ENCODE measurements at regions not wholly inside any gene's neighbourhood (a gene's known extent, or its start where the extent isn't known, plus 50 kb on each side); places are given as distances from the start of the nearest gene placed in this dataset.

DNA sequence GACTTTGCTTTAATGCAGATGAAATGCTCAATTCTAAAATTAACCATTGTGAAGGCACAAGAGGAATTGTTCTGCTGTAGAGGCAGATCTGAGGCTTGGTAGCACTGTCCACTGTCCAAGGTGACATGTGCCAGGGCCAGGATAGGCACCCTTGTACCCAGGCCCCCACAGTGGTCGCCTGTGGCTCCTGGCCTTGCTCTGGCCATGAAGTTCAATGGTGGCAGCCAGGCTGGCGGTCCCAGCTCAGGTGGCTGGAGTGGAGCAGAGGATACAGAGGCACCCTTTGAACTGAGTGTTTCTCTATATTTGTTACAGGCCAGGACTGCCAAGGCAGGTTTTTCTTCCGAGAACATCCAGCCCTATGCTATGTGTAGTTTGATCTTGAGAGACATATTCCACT lies 102.6 kb downstream of the PTGS2 start:
- Histone ChIP-seq H4K20me1 (ENCODE audit: control insufficient read depth, insufficient read depth) (no peaks in the 10 kb centered on the region), H3K4me3 (no peak overlapping the region), H3K4me1 (ENCODE audit: control insufficient read depth, insufficient read depth, low read length) (no peaks in the 10 kb centered on the region), H3K27me3 (replicated peaks in 1 of 2; ENCODE audit: control insufficient read depth in 2 of 2, insufficient read depth in 2 of 2, low read length in 1 of 2) (no peaks in the 10 kb centered on the region), H3K4me2 (ENCODE audit: control insufficient read depth, insufficient read depth) (no peak overlapping the region), H3K9me3 (replicated peaks; ENCODE audit: control insufficient read depth, insufficient read depth, low read length) (no peaks in the 10 kb centered on the region), H3K9ac (ENCODE audit: control insufficient read depth, insufficient read depth, low read length) (no peak overlapping the region), H3K79me2 (ENCODE audit: control insufficient read depth, insufficient read depth, low read length) (no peaks in the 10 kb centered on the region), H2AFZ (ENCODE audit: control insufficient read depth, low read depth, low read length) (no peak overlapping the region), H3K36me3 (ENCODE audit: control insufficient read depth in 2 of 2, insufficient read depth in 2 of 2, low read length in 1 of 2) (no peaks in the 10 kb centered on the region), H3K27ac (ENCODE audit: control insufficient read depth, insufficient read depth) (no peak overlapping the region)
- FAIRE-seq: no peak
- 29% methylated on average over 3 of the region's 3 CpGs for WGBS (ENCODE audit: insufficient coverage, insufficient replicate concordance, low lambda C conversion rate, missing lambda C conversion rate)
- in situ Hi-C loops (cut with MboI) (no loop called here), intact Hi-C loops (cut with micrococcal nuclease; ENCODE audit: unreplicated experiment) (no loop called here)
- BruUV-seq (replicated peaks): no TSS peak
- SMC1A ChIA-PET (ENCODE audit: uncharacterized antibody, unreplicated experiment): interaction anchor here (1.2 kb wide), 1 partner anchor 10 kb away, joined by 5 read pairs; no protein-coding TSS in a partner anchor
- no peak for DNase-seq (ENCODE audit: low read depth, low spot score)
- no peak for ATAC-seq
- POLR2A ChIA-PET: no interaction called here
- RAD21 ChIA-PET (ENCODE audit: unreplicated experiment): no interaction called here
- CTCF ChIA-PET: no interaction called here
- TF ChIP-seq ASH2L (IDR thresholded peaks at IDR 0.05; ENCODE audit: borderline replicate concordance, low read depth) (no peak), EZH2 (IDR thresholded peaks at IDR 0.05; ENCODE audit: borderline replicate concordance, control insufficient read depth, low read depth, low read length) (no peak), ETV6 (conservative IDR thresholded peaks at IDR 0.05 in 1 of 2, IDR thresholded peaks at IDR 0.05 in 1 of 2; ENCODE audit: borderline replicate concordance in 1 of 2, low read depth in 1 of 2) (no peak), BRCA1 (IDR thresholded peaks at IDR 0.05; ENCODE audit: low read depth, low read length) (no peak), BHLHE40 (IDR thresholded peaks at IDR 0.05; ENCODE audit: borderline replicate concordance in 1 of 2, low read depth in 2 of 2, low read length in 1 of 2) (no peak), RCOR1 (conservative IDR thresholded peaks at IDR 0.05; ENCODE audit: low read depth, low read length) (no peak), TCF12 (IDR thresholded peaks at IDR 0.05; ENCODE audit: low read depth, low read length) (no peak), SP1 (IDR thresholded peaks at IDR 0.05; ENCODE audit: low read depth, low read length) (no peak), PML (IDR thresholded peaks at IDR 0.05; ENCODE audit: low read length) (no peak), MYC (IDR thresholded peaks at IDR 0.05; ENCODE audit: insufficient read depth, insufficient read length, insufficient replicate concordance, low read length, severe bottlenecking) (no peak)
- TF ChIP-seq, protein P1, sequence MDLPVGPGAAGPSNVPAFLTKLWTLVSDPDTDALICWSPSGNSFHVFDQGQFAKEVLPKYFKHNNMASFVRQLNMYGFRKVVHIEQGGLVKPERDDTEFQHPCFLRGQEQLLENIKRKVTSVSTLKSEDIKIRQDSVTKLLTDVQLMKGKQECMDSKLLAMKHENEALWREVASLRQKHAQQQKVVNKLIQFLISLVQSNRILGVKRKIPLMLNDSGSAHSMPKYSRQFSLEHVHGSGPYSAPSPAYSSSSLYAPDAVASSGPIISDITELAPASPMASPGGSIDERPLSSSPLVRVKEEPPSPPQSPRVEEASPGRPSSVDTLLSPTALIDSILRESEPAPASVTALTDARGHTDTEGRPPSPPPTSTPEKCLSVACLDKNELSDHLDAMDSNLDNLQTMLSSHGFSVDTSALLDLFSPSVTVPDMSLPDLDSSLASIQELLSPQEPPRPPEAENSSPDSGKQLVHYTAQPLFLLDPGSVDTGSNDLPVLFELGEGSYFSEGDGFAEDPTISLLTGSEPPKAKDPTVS (IDR thresholded peaks at IDR 0.05; ENCODE audit: low read depth, low read length): no peak
- TF ChIP-seq, protein P2, sequence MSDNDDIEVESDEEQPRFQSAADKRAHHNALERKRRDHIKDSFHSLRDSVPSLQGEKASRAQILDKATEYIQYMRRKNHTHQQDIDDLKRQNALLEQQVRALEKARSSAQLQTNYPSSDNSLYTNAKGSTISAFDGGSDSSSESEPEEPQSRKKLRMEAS (IDR thresholded peaks at IDR 0.05; ENCODE audit: low read depth, low read length): no peak
- TF ChIP-seq, protein P3, sequence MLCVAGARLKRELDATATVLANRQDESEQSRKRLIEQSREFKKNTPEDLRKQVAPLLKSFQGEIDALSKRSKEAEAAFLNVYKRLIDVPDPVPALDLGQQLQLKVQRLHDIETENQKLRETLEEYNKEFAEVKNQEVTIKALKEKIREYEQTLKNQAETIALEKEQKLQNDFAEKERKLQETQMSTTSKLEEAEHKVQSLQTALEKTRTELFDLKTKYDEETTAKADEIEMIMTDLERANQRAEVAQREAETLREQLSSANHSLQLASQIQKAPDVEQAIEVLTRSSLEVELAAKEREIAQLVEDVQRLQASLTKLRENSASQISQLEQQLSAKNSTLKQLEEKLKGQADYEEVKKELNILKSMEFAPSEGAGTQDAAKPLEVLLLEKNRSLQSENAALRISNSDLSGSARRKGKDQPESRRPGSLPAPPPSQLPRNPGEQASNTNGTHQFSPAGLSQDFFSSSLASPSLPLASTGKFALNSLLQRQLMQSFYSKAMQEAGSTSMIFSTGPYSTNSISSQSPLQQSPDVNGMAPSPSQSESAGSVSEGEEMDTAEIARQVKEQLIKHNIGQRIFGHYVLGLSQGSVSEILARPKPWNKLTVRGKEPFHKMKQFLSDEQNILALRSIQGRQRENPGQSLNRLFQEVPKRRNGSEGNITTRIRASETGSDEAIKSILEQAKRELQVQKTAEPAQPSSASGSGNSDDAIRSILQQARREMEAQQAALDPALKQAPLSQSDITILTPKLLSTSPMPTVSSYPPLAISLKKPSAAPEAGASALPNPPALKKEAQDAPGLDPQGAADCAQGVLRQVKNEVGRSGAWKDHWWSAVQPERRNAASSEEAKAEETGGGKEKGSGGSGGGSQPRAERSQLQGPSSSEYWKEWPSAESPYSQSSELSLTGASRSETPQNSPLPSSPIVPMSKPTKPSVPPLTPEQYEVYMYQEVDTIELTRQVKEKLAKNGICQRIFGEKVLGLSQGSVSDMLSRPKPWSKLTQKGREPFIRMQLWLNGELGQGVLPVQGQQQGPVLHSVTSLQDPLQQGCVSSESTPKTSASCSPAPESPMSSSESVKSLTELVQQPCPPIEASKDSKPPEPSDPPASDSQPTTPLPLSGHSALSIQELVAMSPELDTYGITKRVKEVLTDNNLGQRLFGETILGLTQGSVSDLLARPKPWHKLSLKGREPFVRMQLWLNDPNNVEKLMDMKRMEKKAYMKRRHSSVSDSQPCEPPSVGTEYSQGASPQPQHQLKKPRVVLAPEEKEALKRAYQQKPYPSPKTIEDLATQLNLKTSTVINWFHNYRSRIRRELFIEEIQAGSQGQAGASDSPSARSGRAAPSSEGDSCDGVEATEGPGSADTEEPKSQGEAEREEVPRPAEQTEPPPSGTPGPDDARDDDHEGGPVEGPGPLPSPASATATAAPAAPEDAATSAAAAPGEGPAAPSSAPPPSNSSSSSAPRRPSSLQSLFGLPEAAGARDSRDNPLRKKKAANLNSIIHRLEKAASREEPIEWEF (IDR thresholded peaks at IDR 0.05; ENCODE audit: insufficient replicate concordance, low read depth, low read length): no peak
- TF ChIP-seq, protein P4, sequence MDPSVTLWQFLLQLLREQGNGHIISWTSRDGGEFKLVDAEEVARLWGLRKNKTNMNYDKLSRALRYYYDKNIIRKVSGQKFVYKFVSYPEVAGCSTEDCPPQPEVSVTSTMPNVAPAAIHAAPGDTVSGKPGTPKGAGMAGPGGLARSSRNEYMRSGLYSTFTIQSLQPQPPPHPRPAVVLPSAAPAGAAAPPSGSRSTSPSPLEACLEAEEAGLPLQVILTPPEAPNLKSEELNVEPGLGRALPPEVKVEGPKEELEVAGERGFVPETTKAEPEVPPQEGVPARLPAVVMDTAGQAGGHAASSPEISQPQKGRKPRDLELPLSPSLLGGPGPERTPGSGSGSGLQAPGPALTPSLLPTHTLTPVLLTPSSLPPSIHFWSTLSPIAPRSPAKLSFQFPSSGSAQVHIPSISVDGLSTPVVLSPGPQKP (IDR thresholded peaks at IDR 0.05; ENCODE audit: low read depth, low read length): no peak
- TF ChIP-seq, protein P5, sequence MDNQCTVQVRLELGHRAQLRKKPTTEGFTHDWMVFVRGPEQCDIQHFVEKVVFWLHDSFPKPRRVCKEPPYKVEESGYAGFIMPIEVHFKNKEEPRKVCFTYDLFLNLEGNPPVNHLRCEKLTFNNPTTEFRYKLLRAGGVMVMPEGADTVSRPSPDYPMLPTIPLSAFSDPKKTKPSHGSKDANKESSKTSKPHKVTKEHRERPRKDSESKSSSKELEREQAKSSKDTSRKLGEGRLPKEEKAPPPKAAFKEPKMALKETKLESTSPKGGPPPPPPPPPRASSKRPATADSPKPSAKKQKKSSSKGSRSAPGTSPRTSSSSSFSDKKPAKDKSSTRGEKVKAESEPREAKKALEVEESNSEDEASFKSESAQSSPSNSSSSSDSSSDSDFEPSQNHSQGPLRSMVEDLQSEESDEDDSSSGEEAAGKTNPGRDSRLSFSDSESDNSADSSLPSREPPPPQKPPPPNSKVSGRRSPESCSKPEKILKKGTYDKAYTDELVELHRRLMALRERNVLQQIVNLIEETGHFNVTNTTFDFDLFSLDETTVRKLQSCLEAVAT (IDR thresholded peaks at IDR 0.05): no peak
